Neural cell (in vitro differentiated cells): ENCODE measurements at regions not wholly inside any gene's neighbourhood (a gene's known extent, or its start where the extent isn't known, plus 50 kb on each side); places are given as distances from the start of the nearest gene placed in this dataset.

ENCODE experiments used
- EZH2 ChIP-seq: fragments of 200-600, 300-800 bp; shearing (Covaris generic), sonication (generic); IDR thresholded peaks from 2 replicates; pipeline ENCODE4 v1.6.1; 2014; ENCODE audit warnings: antibody characterized with exemption, low read length, borderline replicate concordance, mild to moderate bottlenecking; ENCODE audit not compliant: insufficient read depth, poor library complexity, severe bottlenecking
- MXI1 ChIP-seq: fragments of 450-650 bp; conservative IDR thresholded peaks from 2 replicates; pipeline ENCODE4 v1.6.1; 2014; ENCODE audit warnings: antibody characterized with exemption, mild to moderate bottlenecking; ENCODE audit not compliant: poor library complexity, severe bottlenecking
- RAD21 ChIP-seq: fragments of 450-650 bp; conservative IDR thresholded peaks from 2 replicates; pipeline ENCODE4 v1.6.1; 2014; ENCODE audit warnings: antibody characterized with exemption, mild to moderate bottlenecking, moderate library complexity
- SMC3 ChIP-seq: fragments of 450-650 bp; conservative IDR thresholded peaks from 2 replicates; pipeline ENCODE4 v1.6.1; 2014; ENCODE audit warnings: antibody characterized with exemption, mild to moderate bottlenecking, moderate library complexity; ENCODE audit not compliant: poor library complexity
- TF ChIP-seq, protein P1 (sequence below): fragments of 450-650 bp; IDR thresholded peaks from 2 replicates; pipeline ENCODE4 v1.5.1; 2014; ENCODE audit warnings: antibody characterized with exemption, mild to moderate bottlenecking, moderate library complexity; ENCODE audit not compliant: poor library complexity, severe bottlenecking

DNA sequence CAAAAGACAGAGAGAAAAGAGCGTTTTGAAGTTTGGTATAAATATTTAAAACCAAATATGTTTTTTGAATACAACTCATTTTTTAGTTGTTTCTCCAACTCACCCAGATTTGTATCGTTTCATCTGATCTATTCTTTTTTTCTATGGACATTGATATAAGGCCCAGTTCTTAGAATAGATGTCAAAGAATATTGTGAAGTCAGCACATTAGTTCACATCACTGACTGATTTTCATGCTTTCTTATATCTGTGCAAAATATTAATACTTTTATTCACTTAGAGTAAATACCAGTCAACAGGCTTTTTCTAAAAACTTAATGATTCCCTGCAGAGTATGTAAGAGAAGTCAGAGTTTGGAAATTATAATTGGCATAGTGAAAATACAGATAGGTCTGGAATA lies 254.4 kb upstream of the PTPRD start:
- TF ChIP-seq EZH2 (no peak), MXI1 (no peak), RAD21 (no peak), SMC3 (no peak)
- TF ChIP-seq, protein P1, sequence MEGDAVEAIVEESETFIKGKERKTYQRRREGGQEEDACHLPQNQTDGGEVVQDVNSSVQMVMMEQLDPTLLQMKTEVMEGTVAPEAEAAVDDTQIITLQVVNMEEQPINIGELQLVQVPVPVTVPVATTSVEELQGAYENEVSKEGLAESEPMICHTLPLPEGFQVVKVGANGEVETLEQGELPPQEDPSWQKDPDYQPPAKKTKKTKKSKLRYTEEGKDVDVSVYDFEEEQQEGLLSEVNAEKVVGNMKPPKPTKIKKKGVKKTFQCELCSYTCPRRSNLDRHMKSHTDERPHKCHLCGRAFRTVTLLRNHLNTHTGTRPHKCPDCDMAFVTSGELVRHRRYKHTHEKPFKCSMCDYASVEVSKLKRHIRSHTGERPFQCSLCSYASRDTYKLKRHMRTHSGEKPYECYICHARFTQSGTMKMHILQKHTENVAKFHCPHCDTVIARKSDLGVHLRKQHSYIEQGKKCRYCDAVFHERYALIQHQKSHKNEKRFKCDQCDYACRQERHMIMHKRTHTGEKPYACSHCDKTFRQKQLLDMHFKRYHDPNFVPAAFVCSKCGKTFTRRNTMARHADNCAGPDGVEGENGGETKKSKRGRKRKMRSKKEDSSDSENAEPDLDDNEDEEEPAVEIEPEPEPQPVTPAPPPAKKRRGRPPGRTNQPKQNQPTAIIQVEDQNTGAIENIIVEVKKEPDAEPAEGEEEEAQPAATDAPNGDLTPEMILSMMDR: no peak
